ENCODE measurements at regions not wholly inside any gene's neighbourhood (a gene's known extent, or its start where the extent isn't known, plus 50 kb on each side); places are given as distances from the start of the nearest gene placed in this dataset.

DNA sequence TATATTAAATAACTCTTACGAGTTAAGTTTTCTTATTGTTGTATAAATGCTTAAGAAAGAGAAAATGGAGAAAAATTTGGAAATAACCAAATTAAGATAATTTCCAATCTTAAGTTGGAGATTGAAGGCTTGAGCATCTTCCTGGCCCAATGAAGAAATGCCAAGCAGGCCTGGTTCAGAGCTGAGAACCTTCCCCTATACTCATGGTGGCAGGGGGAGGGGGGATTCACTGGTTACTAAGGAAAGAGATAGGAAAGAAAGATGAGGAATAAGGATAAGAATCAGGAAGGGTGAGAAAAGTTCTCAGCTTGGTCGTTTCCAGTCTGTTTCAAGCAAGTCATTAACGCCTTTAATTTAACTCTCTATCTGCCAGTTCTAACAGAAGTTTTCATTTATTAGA, 166.2 kb downstream of the AVL9 start:
- Histone ChIP-seq H2AFZ (ENCODE audit: low read length) (no peak overlapping the region), H3K9me2 (ENCODE audit: low read depth, low read length) (no peaks in the 10 kb centered on the region), H3F3A (ENCODE audit: insufficient read depth, low read length) (no peaks in the 10 kb centered on the region), H3K36me3 (ENCODE audit: insufficient read depth, low read length) (no peaks in the 10 kb centered on the region), H3K27ac (ENCODE audit: low read depth, low read length, poor library complexity, severe bottlenecking) (no peak overlapping the region), H3K4me1 (ENCODE audit: insufficient read depth, low read length, severe bottlenecking) (no peaks in the 10 kb centered on the region), H3K27me3 (ENCODE audit: insufficient read depth, low read length) (no peaks in the 10 kb centered on the region), H3K4me2 (ENCODE audit: low read length) (no peak overlapping the region), H3K9me3 (ENCODE audit: low read length) (no peaks in the 10 kb centered on the region), H3K9ac (ENCODE audit: low read length) (no peak overlapping the region), H4K20me1 (ENCODE audit: insufficient read depth, low read length) (no peaks in the 10 kb centered on the region), H3K79me2 (ENCODE audit: insufficient read depth, low read length) (no peaks in the 10 kb centered on the region), H3K4me3 (ENCODE audit: low read depth, low read length, poor library complexity, severe bottlenecking) (no peak overlapping the region)
- TF ChIP-seq, protein P1, sequence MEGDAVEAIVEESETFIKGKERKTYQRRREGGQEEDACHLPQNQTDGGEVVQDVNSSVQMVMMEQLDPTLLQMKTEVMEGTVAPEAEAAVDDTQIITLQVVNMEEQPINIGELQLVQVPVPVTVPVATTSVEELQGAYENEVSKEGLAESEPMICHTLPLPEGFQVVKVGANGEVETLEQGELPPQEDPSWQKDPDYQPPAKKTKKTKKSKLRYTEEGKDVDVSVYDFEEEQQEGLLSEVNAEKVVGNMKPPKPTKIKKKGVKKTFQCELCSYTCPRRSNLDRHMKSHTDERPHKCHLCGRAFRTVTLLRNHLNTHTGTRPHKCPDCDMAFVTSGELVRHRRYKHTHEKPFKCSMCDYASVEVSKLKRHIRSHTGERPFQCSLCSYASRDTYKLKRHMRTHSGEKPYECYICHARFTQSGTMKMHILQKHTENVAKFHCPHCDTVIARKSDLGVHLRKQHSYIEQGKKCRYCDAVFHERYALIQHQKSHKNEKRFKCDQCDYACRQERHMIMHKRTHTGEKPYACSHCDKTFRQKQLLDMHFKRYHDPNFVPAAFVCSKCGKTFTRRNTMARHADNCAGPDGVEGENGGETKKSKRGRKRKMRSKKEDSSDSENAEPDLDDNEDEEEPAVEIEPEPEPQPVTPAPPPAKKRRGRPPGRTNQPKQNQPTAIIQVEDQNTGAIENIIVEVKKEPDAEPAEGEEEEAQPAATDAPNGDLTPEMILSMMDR (IDR thresholded peaks at IDR 0.05; ENCODE audit: low read length), result no peak
- no peak for TF ChIP-seq EZH2 (IDR thresholded peaks at IDR 0.05; ENCODE audit: borderline replicate concordance, low read length)

DNA sequence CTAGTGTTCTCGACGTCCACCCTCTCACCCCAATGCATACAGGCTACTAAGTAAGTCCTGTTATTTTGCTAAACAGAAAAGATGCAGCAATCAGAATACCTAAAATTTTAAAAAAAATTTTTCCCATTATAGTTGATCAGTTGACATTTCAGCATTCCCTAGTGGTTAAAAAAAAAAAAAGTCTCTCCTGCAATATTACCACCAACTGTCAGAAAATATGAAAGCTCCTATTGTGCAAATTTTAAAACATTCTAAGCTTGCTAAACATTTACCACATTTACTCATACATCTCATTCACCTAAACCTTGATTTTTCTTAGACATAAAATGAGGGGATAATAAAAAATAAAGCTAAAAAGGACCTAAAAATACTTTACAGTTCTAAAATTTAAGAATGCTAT, 165.6 kb downstream of the AVL9 start:
- Histone ChIP-seq H3K9me2 (ENCODE audit: low read depth, low read length) (no peaks in the 10 kb centered on the region), H3F3A (ENCODE audit: insufficient read depth, low read length) (no peaks in the 10 kb centered on the region)

DNA sequence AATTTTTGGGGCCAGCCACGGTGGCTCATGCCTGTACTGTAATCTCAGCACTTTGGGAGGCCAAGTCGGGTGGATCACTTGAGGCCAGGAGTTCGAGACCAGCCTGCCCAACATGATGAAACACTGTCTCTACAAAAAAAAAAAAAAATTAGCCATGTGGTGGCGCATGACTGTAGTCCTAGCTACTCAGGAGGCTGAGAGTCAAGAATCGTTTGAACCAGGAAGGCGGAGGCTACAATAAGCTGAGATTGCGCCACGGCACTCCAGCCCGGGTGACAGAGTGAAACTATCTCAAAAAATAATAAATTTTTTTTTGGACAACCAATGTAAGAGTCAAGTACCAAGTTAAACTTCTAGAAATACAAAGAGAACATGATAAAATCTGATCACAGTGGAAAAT, 164.6 kb downstream of the AVL9 start:
- Histone ChIP-seq H3K27me3 (ENCODE audit: insufficient read depth, low read length) (no peaks in the 10 kb centered on the region), H2AFZ (ENCODE audit: low read length) (no peak overlapping the region), H3K79me2 (ENCODE audit: insufficient read depth, low read length) (no peaks in the 10 kb centered on the region), H3K9me3 (ENCODE audit: low read length) (no peaks in the 10 kb centered on the region), H3K4me3 (ENCODE audit: low read depth, low read length, poor library complexity, severe bottlenecking) (no peak overlapping the region), H3F3A (ENCODE audit: insufficient read depth, low read length) (no peaks in the 10 kb centered on the region), H3K4me2 (ENCODE audit: low read length) (no peak overlapping the region), H3K36me3 (ENCODE audit: insufficient read depth, low read length) (no peaks in the 10 kb centered on the region), H3K27ac (ENCODE audit: low read depth, low read length, poor library complexity, severe bottlenecking) (no peak overlapping the region), H3K9me2 (ENCODE audit: low read depth, low read length) (no peaks in the 10 kb centered on the region), H4K20me1 (ENCODE audit: insufficient read depth, low read length) (no peaks in the 10 kb centered on the region), H3K9ac (ENCODE audit: low read length) (no peak overlapping the region), H3K4me1 (ENCODE audit: insufficient read depth, low read length, severe bottlenecking) (no peaks in the 10 kb centered on the region)
- TF ChIP-seq, protein P1 (IDR thresholded peaks at IDR 0.05; ENCODE audit: low read length), result no peak
- no peak for TF ChIP-seq EZH2 (IDR thresholded peaks at IDR 0.05; ENCODE audit: borderline replicate concordance, low read length)

More for the DNA sequence above, 165.6 kb downstream of the AVL9 start:
- TF ChIP-seq EZH2 (IDR thresholded peaks at IDR 0.05; ENCODE audit: borderline replicate concordance, low read length), result no peak
- TF ChIP-seq, protein P1 (IDR thresholded peaks at IDR 0.05; ENCODE audit: low read length), result no peak
- Histone ChIP-seq H3K79me2 (ENCODE audit: insufficient read depth, low read length) (no peaks in the 10 kb centered on the region), H3K4me2 (ENCODE audit: low read length) (no peak overlapping the region), H3K9me3 (ENCODE audit: low read length) (no peaks in the 10 kb centered on the region), H3K27me3 (ENCODE audit: insufficient read depth, low read length) (no peaks in the 10 kb centered on the region), H2AFZ (ENCODE audit: low read length) (no peak overlapping the region), H3K36me3 (ENCODE audit: insufficient read depth, low read length) (no peaks in the 10 kb centered on the region), H3K4me1 (ENCODE audit: insufficient read depth, low read length, severe bottlenecking) (no peaks in the 10 kb centered on the region), H3K27ac (ENCODE audit: low read depth, low read length, poor library complexity, severe bottlenecking) (no peak overlapping the region), H4K20me1 (ENCODE audit: insufficient read depth, low read length) (no peaks in the 10 kb centered on the region), H3K9ac (ENCODE audit: low read length) (no peak overlapping the region), H3K4me3 (ENCODE audit: low read depth, low read length, poor library complexity, severe bottlenecking) (no peak overlapping the region)
